ENCODE measurements at regions not wholly inside any gene's neighbourhood (a gene's known extent, or its start where the extent isn't known, plus 50 kb on each side); places are given as distances from the start of the nearest gene placed in this dataset.
"Not testable (repeated sequence)": the region's sequence is repeated elsewhere in the genome, so short reads cannot be mapped to it uniquely, and the experiment has no call there.

DNA sequence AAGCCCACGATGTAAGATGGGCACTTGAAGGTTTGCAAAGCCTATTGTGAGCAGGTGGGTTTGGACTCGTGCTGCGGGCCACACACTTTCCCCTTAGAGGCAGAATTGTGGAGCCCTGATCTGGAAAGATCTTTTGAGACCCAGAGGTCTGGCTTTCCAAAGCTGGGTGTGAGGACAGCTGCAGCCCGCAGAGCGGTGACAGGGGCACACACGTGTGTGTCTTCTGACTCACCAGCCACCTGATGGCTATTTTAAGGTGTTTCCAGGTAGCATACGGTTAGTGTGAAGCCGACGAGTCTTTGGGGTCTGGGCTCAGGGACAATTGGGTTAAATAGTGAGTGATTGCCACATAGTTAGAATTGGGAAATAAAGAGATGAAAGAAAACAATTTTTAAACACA is 108.9 kb upstream of the GSE1 start:
- DNase-seq, result no peak

DNA sequence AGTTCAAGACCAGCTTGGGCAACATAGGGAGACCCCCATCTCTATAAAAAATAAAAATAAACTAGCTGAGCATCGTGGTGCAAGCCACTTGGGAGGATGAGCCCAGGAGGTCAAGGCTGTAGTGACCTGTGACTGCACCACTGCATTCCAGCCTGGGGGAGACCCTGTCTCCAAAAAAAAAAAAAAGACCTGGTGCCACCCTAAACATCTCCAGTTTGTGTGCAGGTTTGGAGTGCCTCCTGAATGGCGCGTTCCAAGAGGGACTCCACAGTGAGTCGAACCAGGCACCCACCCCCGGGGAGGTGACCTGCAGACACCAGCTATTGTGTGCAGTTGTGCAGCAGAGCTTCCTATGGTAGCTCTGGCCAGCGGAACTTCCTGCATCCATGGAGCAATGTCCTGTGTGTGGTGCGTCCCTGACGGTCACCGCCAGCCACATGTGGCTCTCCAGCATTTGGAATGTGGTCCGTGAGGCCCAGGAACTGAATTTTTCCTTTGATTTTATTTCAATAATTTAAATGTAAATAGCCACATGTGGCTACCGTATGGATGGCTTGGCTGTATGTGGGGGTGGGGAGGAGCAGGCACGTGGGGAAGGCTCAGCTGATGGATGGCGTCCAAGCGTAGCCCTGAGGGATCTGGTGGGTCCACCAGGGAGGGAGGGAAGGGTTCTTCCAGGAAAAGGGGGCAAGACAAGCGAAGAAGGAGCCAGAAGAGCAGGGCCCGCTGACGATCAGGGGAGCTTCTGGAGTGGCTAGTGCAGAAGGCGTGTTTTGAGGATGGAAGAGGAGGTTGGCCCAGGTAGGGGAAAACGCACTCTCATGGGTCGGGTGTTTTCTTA is 107.1 kb upstream of the GSE1 start:
- no peak for DNase-seq

DNA sequence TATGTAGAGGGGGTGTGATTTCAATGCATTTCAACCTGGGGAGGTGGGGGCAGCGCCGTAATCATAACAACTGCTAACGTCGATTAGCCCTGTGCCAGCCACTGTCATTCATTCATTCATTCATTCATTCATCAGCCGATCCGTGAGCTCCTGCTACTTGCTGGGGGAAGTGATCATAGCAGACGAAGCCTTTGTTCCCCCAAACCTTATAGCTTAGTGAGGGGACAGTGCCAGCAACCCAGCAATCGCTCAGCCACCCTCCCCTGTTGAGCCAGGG is 106.5 kb upstream of the GSE1 start:
- no peak for DNase-seq

DNA sequence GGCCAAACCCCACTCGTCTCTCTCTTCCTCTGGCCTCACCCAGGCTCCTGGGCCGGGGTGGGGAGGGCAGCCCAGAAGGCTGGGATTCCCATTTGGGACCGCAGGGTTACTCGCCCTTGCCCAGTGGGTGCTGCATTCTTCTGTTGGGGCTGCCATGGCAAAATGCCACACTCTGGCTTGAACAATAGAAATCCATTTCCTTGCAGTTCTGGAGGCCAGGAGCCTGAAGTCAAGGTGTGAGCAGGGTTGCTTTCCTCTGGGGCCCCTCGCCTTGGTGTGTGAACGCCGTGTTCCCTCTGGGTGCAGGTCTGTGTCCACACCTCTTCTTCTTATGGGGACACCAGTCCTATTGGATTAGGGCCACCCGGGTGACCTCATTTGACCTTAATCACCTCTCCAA is 105.8 kb upstream of the GSE1 start:
- DNase-seq, result no peak

DNA sequence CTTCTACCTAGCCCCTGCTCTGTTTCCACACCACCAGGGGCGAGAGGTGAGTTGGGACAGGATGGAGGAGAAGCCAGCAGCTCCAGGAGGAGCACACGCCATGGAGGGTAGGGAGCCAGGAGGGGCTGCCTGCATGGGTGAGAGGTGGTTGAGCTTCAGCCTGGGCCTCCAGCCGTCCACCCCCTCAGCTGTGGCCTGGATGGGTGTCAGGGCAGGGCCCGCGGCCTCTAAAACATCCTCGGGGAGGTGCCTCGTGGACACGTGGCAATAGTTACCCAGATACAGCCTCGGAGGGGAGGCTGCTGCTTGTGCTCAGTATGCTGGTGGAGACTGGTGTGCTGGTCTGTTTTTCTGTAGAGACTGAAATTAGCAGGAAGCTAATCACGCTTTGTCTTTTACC is 104.7 kb upstream of the GSE1 start:
- no peak for DNase-seq

DNA sequence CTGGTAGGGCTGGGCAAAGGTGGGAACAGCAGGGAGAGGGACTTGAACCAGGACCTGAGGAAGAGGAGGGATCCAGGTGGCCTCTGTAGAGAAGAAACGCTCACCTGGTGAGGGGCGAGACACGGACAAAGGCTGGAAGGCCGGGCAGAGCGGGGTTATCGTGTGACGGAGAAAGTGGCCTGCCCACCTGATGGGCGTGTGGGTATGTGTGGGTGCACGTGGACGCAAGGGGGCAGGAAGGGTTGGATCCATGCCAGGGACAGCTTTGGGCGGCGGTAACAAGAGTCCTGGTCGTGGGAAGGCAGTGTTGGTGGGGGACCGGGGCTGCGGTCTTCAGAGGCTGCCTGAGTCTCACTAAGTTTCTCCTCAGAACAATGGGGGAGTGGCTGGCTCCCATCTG is 104.1 kb upstream of the GSE1 start:
- DNase-seq, result no peak

DNA sequence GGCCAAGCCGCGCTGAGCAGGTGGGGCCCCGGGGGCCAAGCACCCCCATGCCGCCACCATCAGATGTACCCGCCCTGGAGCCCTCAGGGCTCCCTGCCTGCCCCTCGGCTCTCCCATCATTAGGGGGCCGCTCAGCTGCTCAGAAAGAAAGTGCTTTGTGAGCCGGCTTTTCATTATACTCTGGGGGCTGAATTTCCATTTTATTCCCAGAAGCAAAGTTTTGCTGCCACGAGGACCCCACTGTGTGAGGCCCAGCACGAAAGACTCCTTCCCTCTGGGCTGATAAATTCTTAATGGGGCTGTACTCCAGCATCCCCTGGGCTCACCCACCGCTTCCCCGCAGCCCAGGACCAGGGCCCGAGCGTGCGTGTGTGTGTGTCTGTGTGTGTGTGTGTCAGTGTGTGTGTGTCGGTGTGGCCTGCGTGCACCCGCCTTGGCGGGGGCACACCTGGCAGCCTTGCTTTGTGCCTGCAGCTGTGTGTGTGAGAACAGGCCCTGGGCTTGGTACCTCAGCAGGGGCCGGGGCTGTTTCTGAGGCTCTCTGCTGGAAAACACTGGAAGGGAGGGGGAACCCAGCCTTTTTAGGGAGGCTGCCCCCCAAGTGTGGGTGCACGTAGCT is 103.0 kb upstream of the GSE1 start:
- DNase-seq, result no peak

DNA sequence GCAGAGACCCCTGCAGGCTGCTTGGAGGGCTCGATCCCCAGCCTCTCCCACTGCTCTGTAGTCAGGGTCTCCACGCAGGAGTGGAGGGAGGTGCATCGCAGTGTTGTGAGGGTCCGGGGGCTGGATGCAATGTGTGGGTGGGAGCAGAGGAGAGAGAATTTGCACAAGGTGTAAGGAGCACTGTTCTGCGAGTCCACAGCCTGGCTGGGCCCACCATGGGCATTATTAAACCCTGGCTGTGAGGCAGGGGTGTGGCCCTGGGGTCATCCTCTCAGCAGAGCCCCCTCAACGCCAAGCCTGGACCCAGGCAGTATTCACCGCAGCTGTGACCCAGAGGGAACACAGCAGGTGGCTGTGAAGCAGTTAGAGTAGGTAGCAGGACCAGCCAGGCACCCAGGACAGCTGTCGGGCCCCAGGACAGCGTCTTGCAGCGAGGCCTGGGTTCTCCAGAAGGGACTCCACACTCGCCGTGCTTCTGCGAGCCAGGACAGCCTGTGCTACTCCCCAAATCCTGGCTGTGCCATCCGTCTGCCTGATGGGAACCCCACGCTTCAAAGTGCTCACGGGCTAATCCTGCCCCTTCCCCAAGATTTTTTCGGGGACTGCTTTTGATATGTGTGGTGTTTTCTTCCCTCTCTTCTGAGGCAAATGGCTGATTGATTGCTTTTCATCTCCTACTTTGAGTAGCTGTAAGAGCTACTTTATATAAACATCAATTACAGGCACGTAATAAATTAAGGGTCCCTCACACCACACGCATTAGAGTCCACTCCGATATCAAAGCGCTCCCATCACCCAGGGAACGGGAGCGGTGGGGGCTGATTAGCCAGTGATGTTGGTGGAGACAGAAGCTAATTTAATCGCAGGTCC is 100.9 kb upstream of the GSE1 start:
- DNase-seq, result no peak

DNA sequence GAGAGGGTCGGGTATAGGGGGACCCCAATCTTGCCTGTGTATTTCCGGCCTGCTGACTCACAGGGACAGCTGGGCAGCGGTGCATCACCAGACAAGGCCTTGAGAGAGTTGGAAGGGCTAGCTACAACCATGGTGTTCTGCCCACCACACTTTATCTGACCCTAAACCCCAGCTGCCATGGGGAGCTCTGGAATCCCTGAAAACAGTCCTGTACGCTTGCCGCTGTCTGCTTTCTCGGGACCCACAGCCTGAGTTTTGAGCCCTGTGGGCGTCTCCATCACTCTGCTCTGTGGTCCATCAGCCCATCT is 100.4 kb upstream of the GSE1 start:
- no peak for DNase-seq

DNA sequence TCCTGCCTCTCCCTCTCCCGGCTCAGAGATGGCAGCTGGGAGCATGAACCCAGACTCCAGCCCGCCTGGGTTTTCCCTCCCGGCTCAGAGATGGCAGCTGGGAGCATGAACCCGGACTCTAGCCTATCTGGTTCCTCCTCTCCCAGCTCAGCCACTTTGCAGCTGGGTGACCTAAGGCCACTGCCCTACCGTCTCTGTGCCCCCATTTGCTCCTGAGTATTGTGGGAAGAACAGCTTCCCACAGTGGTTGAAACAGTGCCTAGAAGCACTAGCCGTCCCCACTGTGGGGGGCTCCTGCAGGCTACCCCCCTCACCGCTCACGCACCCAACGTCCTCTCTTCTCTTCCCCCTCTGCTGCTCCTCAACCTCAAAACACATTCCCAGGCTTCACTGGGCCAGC is 99.9 kb upstream of the GSE1 start:
- no peak for DNase-seq

DNA sequence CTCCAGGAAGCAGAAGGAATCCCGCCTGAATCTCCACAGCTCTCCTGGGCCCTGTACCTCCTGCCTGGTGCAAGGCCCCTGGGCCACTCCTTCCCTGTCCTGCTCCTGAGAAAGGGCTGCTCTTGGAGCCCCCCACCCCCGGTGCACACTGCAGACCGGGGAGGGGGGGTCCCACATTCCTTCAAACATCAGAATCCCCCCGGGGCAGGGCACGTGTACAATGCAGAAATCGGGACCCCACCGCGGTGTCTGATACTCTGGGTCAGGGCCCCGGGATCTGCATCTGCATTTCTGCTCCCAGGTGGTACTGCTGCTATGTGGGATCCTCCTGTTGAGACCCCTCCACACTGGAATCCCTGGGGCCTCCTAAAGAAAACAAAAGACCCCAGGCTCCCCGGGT is 99.5 kb upstream of the GSE1 start:
- no peak for DNase-seq

DNA sequence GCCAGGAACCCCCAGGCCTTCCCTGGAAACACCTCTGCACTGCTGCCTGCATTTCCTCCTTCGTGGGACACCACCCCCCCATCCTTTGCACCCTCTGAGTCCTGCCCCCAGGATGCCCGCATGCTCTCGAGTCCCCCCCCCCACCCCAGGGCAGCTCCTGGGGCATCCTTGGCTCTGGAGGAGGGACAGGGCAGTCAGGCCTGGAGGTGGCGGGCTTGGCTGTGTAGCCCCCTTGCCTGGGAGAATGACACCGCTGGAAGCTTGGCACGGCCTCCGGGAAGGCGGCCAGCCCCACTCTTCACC is 98.9 kb upstream of the GSE1 start:
- no peak for DNase-seq

DNA sequence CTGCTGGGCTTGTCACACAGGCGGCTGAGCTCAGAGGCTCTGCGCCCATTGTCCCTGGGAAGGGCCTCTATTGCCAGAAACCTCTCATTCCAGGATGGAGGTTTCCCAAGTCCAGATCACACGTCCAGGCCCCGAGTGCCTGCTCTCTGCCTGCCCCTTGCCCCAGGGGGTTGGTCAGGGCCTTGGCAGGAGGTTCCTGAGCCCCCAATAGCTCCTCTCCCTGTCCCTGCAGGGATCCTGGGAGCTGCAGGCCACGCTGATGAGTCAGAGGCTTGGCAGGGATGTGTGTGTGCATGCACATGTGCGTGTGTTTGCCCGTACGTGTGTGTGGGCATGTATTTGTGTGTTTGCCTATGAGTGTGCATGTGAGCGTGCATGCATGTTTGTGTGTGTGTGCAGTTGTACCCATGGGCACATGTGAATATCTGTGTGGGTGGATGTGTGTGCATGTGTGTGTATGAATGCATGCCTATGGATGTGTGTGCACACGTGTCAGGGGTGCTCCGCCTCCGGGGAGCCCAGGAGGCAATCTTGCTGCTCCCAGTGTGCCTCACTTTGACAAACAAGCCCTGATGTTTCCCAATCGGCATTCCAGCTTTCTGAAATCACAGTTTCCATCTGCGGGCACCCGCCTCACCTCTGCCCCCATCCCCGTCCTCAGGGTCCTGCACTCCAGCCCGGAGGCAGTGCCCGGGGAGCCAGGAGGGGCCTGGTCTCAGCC is 98.4 kb upstream of the GSE1 start:
- DNase-seq, result no peak

DNA sequence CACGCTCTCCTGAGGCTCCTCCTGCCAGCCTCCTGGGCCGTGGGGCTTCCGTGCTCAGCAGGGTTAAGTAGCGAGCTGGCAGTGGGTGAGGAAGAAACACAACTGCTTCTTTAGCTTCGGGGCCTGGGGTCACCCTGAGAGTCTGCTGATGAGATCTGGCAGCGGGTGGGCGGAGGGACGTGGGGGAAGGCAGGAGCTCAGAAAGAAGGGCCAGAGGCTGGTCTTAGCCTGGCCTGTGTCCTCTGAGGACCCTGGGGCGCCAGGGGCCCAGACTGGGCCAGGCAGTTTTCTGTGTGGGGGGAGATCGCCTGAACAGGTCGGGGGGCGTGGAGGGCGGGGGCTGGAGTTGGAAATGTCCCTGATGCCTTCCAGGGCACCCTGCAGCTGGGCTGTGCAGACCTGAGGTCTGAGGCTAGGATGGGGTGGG is 97.8 kb upstream of the GSE1 start:
- no peak for DNase-seq

DNA sequence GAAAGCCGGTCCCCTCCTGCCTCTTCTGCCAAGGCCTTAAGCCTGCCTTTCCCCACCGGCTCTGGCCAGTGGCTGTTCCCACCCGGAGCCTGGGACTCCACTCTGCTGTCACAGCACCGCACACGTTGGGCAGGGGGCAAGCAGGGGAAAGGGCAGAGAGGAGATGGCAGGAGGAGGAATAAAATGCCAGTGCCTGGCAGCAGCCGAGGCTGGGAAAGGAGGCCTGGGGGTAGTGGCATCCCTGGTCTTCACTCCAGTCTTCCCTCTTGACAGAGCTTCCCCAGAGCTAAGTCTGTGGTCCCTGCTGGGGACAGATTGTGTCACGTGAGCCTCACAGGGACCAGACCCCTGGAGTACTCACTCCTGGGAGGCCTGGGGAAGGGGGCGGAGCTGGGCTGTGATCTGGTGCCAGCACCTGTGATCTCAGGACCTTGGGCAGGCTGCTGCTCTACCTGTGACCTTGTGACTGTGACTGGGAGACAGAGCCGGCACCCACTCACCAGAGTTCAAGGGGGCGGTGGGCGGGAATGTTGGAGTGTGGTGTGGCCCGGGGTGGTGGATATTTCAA is 97.2 kb upstream of the GSE1 start:
- DNase-seq, result no peak

DNA sequence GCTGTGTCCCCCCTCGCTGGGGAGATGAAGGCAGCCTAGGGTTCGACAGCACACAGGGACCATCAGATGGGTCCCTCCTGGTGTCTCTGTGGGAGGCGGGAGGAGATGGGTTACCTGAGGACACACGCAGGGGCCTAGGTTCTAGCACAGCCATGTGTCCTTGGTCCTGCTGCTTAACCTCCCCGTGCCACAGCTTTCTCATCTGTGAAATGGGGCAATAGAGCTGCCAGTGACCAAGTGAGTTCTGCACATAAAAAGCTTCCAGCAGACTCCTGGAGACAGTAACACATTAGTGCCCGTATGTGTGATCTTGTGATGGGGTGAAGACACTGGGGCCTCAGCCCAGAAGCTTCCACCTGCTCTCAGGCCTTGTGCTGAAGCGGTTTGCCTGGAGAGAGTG is 96.0 kb upstream of the GSE1 start:
- DNase-seq, result no peak

DNA sequence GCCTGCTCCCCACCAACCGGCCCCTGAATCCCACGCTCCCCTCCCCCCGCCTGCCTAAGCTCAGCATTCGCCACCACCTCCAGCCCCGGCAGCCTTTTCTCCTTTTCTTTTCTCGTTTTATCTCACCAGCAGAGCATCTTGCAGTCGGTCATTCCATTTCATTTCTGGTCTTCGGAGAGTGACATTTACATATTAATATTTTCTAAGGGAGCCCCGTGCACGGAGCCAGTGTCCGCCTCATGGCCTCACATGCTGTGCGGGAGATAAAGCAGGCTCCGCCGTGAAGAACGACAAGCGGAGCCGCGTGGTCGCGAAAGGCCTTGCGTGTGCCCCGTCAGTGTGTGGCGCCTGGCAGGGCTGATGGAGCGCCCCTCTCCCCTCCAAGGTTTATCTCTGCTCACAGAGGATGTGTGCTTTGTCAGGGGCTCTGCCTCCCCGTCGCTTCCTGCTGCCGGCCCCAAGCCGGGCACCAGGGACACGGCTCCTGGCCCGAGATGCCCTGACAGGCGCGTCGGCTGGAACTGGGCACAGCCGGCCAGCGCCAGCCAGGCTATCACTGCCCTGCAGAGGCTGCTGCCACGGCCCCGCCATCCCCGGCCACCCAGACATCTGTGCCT is 95.5 kb upstream of the GSE1 start:
- no peak for DNase-seq

DNA sequence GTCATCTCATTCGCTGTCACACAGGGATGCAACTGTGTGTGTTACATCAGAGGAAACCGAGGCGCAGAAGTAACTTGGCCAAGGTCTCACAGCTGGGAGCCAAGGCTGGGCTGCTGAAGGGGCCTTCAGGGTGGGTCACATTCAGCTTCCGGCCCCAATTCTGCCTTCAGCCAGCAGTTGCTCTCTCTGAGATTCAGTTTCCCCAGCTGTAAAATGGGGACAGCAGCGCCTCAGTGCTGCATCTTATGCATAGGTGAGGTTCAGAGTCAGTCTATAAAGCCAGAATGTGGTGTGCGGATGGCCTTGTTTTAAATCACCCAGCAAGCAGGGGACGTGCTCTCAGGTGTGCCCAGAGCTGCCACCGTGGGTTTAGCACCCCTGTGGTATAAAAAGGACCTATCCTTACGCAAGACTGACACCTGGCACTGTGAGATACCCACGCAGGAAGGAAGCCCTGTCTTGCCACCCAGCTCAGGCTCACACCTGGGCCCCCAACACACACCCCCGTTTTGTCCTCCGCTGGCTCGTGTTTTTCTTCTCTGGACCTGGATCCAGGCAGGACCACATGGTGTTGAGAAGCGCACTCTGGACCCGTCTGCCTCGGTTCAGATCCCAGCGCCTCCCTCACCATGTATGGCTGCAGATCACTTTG is 94.6 kb upstream of the GSE1 start:
- no peak for DNase-seq

DNA sequence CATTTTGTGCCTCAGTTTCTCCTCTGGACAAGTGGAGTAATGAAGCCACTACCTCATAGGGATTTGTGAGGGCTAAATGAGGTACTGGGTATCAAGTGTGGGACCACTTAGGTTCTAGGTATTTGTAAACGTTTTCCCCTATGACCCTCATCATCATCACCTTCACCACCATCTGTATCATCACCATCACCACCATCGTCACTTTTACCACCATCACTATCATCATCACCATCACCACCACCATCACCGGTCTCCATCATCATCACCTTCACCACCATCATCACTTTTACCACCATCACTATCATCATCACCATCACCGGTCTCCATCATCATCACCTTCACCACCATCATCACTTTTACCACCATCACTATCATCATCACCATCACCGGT is 94.1 kb upstream of the GSE1 start:
- DNase-seq, result not testable (repeated sequence)

DNA sequence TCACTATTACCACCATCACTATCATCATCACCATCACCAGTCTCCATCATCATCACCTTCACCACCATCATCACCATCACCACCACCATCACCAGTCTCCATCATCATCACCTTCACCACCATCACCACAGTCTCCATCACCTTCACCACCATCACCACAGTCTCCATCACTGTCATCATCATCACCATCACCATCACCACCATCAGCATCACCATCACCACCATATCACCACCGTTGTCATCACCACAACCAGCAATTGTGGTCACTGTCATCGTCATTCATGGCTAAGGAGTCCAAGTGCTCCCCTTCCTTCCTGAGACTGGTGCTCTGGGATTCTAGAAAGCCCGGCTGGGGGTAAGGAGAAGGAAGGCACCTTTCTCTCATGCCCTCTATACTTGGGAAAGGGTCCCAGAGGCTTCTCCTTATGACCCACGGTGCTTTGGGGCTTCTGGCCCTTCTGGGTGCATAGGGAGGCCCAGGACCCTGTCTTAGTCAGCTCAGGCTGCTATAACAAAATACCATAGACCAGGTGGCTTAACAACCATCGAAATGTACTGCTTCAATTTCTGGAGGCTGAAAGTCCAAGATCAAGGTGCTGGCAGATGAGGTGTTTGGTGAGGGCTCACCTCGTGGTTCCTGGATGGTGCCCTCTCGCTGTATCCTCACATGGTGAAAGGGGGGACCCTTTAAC is 93.4 kb upstream of the GSE1 start:
- no peak for DNase-seq

DNA sequence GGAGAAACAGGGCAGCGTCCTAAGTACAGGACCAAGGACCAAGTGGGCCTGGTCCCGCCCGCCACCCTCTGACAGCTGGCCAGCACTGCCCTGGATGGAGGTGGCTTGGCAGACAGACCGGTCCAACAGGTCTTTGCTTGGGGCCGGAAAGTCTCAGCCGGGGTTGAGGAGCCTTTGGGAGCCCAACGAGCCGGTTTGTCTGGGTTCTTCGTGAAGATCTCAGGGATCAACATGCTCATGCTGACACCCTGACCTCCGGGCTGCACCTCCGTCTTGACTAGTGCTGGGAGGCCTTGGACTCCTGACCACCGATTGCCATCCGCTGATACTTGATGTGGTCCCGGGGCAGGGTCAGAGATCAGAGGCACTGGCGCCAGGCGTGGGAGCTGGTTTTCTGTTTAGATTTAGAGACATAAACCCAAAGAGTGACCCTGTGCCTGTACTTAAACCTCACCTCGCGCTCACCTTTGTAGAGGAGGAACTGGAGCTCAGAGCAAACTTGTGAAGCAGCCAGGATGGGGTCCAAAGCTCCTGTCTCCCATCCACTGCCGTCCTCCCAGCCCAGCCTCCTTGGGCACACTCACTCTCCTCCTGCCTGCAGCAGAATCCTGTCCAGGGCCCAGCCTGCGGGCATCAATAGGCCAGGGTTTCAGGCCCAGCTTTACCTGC is 92.1 kb upstream of the GSE1 start:
- no peak for DNase-seq

Measured in activated CD4-positive, CD25-positive, alpha-beta regulatory T cell treated with anti-CD3 and anti-CD28 coated beads, Interleukin-2, amount 50 U/mL, for 72 hours (primary cell).